Thyroid gland (tissue), 4 donors: ENCODE measurements at regions not wholly inside any gene's neighbourhood (a gene's known extent, or its start where the extent isn't known, plus 50 kb on each side); places are given as distances from the start of the nearest gene placed in this dataset.
"Not testable (repeated sequence)": the region's sequence is repeated elsewhere in the genome, so short reads cannot be mapped to it uniquely, and the experiment has no call there.

ENCODE experiments used
- POLR2A ChIP-seq, 2 donors: fragments of 450-650 bp; IDR thresholded peaks; one replicate each; pipeline ENCODE4 v1.6.1; 2017; ENCODE audit warnings: antibody characterized with exemption in 2 of 2, mild to moderate bottlenecking in 2 of 2, moderate library complexity in 1 of 2
- TF ChIP-seq, protein P1 (sequence below), 6 experiments: fragments of 200-600 bp in 3 of 6; fragments of 450-650 bp in 3 of 6; sonication (generic) in 3 of 6; IDR thresholded peaks; one replicate each; pipeline ENCODE4 v1.5.1; 2016 to 2019; ENCODE audit warnings: antibody characterized with exemption in 6 of 6, mild to moderate bottlenecking in 2 of 6, inconsistent platforms in 1 of 6, moderate library complexity in 1 of 6

DNA sequence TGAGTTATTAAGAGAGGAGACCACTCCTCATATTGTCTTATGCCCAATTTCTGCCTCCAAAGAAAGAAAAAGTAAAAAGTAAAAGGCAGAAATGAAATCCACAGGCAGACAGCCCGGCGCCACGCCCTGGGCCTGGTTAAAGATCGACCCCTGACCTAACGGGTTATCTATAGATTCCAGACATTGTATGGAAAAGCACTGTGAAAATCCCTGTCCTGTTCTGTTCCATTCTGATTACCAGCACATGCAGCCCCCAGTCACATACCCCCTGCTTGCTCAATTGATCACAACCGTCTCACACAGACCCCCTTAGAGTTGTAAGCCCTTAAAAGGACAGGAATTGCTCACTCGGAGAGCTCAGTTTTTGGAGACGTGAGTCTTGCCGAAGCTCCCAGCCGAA, 1086.6 kb upstream of the INTU start:
- TF ChIP-seq, protein P1, sequence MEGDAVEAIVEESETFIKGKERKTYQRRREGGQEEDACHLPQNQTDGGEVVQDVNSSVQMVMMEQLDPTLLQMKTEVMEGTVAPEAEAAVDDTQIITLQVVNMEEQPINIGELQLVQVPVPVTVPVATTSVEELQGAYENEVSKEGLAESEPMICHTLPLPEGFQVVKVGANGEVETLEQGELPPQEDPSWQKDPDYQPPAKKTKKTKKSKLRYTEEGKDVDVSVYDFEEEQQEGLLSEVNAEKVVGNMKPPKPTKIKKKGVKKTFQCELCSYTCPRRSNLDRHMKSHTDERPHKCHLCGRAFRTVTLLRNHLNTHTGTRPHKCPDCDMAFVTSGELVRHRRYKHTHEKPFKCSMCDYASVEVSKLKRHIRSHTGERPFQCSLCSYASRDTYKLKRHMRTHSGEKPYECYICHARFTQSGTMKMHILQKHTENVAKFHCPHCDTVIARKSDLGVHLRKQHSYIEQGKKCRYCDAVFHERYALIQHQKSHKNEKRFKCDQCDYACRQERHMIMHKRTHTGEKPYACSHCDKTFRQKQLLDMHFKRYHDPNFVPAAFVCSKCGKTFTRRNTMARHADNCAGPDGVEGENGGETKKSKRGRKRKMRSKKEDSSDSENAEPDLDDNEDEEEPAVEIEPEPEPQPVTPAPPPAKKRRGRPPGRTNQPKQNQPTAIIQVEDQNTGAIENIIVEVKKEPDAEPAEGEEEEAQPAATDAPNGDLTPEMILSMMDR (IDR thresholded peaks at IDR 0.05), result not testable (repeated sequence)
- TF ChIP-seq POLR2A (IDR thresholded peaks at IDR 0.05), result not testable (repeated sequence)
